CD4-positive, alpha-beta T cell (primary cell): ENCODE measurements at regions not wholly inside any gene's neighbourhood (a gene's known extent, or its start where the extent isn't known, plus 50 kb on each side); places are given as distances from the start of the nearest gene placed in this dataset.
"Not testable (repeated sequence)": the region's sequence is repeated elsewhere in the genome, so short reads cannot be mapped to it uniquely, and the experiment has no call there.

ENCODE experiments used
- ATAC-seq: fragments of 200-7000 bp; cut with Tn5 transposase; one replicate; pipeline ENCODE4 v1.10.0; 2022; ENCODE audit warnings: mild to moderate bottlenecking; ENCODE audit not compliant: poor library complexity
- CTCF ChIA-PET: fragments of 350-600 bp; sonication (Branson Sonifier 250); formaldehyde crosslinking; loops from one replicate; lab custom pipeline; 2021; ENCODE audit warnings: antibody characterized with exemption, inconsistent platforms; lab: Charles Lee
- POLR2A ChIA-PET: fragments of 350-600 bp; sonication (Branson Sonifier 250); formaldehyde crosslinking; loops from one replicate; lab custom pipeline; 2021; ENCODE audit warnings: antibody characterized with exemption, inconsistent platforms; lab: Charles Lee
- DNase-seq, 14 experiments: peaks; one replicate each; pipeline ENCODE4 v3.0.0-alpha.2; 2013 to 2020; ENCODE audit warnings: mixed read lengths in 2 of 14
- H3K27ac ChIP-seq, 2 donors: one replicate each; pipeline versions ENCODE4 v1.5.1 to v1.7.0; 2013; ENCODE audit warnings: low read length in 2 of 2, low read depth in 1 of 2, mild to moderate bottlenecking in 1 of 2
- H3K27me3 ChIP-seq, 2 experiments: 1 replicate in 1 of 2; 2 replicates in 1 of 2; pipeline versions ENCODE4 v1.6.1 to v1.7.0; 2013; ENCODE audit warnings: low read length in 2 of 2, control low read depth in 1 of 2, mild to moderate bottlenecking in 1 of 2, moderate library complexity in 1 of 2; ENCODE audit not compliant: insufficient read depth in 2 of 2, control insufficient read depth in 1 of 2
- H3K36me3 ChIP-seq: one replicate; pipeline ENCODE4 v1.6.1; 2013; ENCODE audit warnings: low read length, control low read depth; ENCODE audit not compliant: insufficient read depth
- H3K4me1 ChIP-seq: one replicate; pipeline ENCODE4 v1.6.1; 2013; ENCODE audit warnings: low read length, control low read depth; ENCODE audit not compliant: insufficient read depth
- H3K4me3 ChIP-seq: one replicate; pipeline ENCODE4 v1.5.1; 2013; ENCODE audit warnings: mild to moderate bottlenecking, low read length, moderate library complexity
- H3K9me3 ChIP-seq, 2 experiments: 1 replicate in 1 of 2; 2 replicates in 1 of 2; pipeline versions ENCODE4 v1.6.1 to v1.7.0; 2013; ENCODE audit warnings: low read length in 2 of 2, mild to moderate bottlenecking in 2 of 2, control low read depth in 1 of 2, moderate library complexity in 1 of 2; ENCODE audit not compliant: control insufficient read depth in 1 of 2, insufficient read depth in 1 of 2
- H3K27ac Mint-ChIP-seq: one replicate; pipeline ENCODE4 v1.8.0; 2020; ENCODE audit warnings: mixed read lengths
- H3K27me3 Mint-ChIP-seq: one replicate; pipeline ENCODE4 v1.8.0; 2021; ENCODE audit warnings: mixed read lengths
- H3K36me3 Mint-ChIP-seq: one replicate; pipeline ENCODE4 v1.8.0; 2021; ENCODE audit warnings: low read depth, mixed read lengths
- H3K4me1 Mint-ChIP-seq: one replicate; pipeline ENCODE4 v1.8.0; 2021; ENCODE audit warnings: low read depth, mixed read lengths
- H3K4me3 Mint-ChIP-seq: one replicate; pipeline ENCODE4 v1.8.0; 2020; ENCODE audit warnings: mild to moderate bottlenecking, mixed read lengths
- H3K9me3 Mint-ChIP-seq: one replicate; pipeline ENCODE4 v1.8.0; 2020; ENCODE audit warnings: mixed read lengths
- CTCF ChIP-seq: fragments of 200-600 bp; IDR thresholded peaks from one replicate; pipeline ENCODE4 v1.8.0; 2022; ENCODE audit warnings: antibody characterized with exemption, mild to moderate bottlenecking
- intact Hi-C, 2 experiments: fragments of 100-400 bp; cut with DNase I in 1 of 2; cut with micrococcal nuclease in 1 of 2; formaldehyde crosslinking; loops; one replicate each; pipeline versions ENCODE4 v1.15.1 to v1.9.0; 2023 to 2025; cut with DNase I, micrococcal nuclease

GRCh38 chr6:99143108-99143861 lies 195.5 kb upstream of the FBXL4 start:
- H3K27me3 Mint-ChIP-seq: peaks cover 27% of the 10 kb centered on the region
- H3K4me1 ChIP-seq: no peaks in the 10 kb centered on the region
- H3K27ac Mint-ChIP-seq: no peak overlapping the region
- no peak for TF ChIP-seq CTCF
- H3K27me3 ChIP-seq: no peaks in the 10 kb centered on the region
- no peaks in the 10 kb centered on the region for H3K9me3 Mint-ChIP-seq
- intact Hi-C loops: no loop called here
- no peaks in the 10 kb centered on the region for H3K4me1 Mint-ChIP-seq
- CTCF ChIA-PET: no interaction called here
- no peak overlapping the region for H3K27ac ChIP-seq
- no peaks in the 10 kb centered on the region for H3K36me3 ChIP-seq
- no peaks in the 10 kb centered on the region for H3K36me3 Mint-ChIP-seq
- DNase-seq (no peak), ATAC-seq (no peak)
- POLR2A ChIA-PET: no interaction called here
- H3K4me3 Mint-ChIP-seq: no peak overlapping the region
- peaks cover 0 to 8% of the 10 kb centered on the region in 2 experiments for H3K9me3 ChIP-seq
- no peak overlapping the region for H3K4me3 ChIP-seq

DNA sequence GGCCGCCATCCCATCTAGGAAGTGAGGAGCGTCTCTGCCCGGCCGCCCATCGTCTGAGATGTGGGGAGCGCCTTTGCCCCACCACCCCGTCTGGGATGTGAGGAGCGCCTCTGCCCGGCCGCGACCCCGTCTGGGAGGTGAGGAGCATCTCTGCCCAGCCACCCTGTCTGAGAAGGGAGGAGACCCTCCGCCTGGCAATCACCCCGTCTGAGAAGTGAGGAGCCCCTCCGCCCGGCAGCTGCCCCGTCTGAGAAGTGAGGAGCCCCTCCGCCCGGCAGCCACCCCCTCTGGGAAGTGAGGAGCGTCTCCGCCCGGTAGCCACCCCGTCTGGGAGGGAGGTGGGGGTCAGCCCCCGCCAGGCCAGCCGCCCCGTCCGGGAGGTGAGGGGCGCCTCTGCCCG lies 194.2 kb upstream of the FBXL4 start:
- ATAC-seq, H3K27me3 ChIP-seq, H3K4me1 Mint-ChIP-seq, H3K4me1 ChIP-seq, H3K36me3 ChIP-seq, DNase-seq, CTCF ChIA-PET, H3K9me3 ChIP-seq, H3K4me3 Mint-ChIP-seq, POLR2A ChIA-PET, intact Hi-C loops, H3K36me3 Mint-ChIP-seq, H3K27ac Mint-ChIP-seq, H3K4me3 ChIP-seq, H3K9me3 Mint-ChIP-seq, H3K27ac ChIP-seq: not testable (repeated sequence)
- H3K27me3 Mint-ChIP-seq: peaks cover 38% of the 10 kb centered on the region

DNA sequence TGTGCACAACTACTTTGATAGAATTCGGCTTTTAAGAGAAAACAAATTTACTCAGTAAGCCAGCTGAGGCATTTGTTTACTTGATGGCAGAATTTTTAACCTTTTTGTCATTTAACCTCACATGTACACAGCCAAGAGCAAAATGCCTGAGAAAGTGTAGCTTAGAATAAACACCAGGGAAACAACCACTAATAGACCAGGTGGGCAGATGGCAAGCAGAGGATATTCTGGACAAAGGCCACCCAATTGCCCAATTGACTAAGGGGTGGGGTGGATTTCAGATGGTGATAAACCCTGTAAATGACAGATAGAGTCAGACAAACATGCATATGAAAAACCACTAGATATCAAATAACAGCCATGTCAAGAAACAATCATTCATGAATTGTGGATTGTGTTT lies 190.7 kb upstream of the FBXL4 start:
- ATAC-seq: no peak
- H3K4me3 Mint-ChIP-seq: no peak overlapping the region
- H3K27me3 Mint-ChIP-seq: peaks cover 16% of the 10 kb centered on the region
- no peak overlapping the region for H3K27ac Mint-ChIP-seq
- Histone ChIP-seq H3K4me3 (no peak overlapping the region), H3K9me3 (peaks cover 0 to 8% of the 10 kb centered on the region in 2 experiments), H3K36me3 (no peaks in the 10 kb centered on the region), H3K27me3 (no peaks in the 10 kb centered on the region), H3K4me1 (no peaks in the 10 kb centered on the region), H3K27ac (no peak overlapping the region)
- no peaks in the 10 kb centered on the region for H3K36me3 Mint-ChIP-seq
- intact Hi-C loops: no loop called here
- DNase-seq: no peak
- no peaks in the 10 kb centered on the region for H3K4me1 Mint-ChIP-seq
- ChIA-PET CTCF (interaction anchor here (1.0 kb wide), 1 partner anchor 19 kb away, joined by 3 read pairs; no protein-coding TSS in a partner anchor), POLR2A (no interaction called here)
- no peaks in the 10 kb centered on the region for H3K9me3 Mint-ChIP-seq
- TF ChIP-seq CTCF: no peak

GRCh38 chr6:99137314-99137713 lies 189.6 kb upstream of the FBXL4 start:
- no peak for TF ChIP-seq CTCF
- H3K4me1 Mint-ChIP-seq: no peaks in the 10 kb centered on the region
- Histone ChIP-seq H3K4me3 (no peak overlapping the region), H3K27ac (no peak overlapping the region), H3K4me1 (no peaks in the 10 kb centered on the region), H3K36me3 (no peaks in the 10 kb centered on the region), H3K9me3 (peaks cover 0 to 8% of the 10 kb centered on the region in 2 experiments), H3K27me3 (no peaks in the 10 kb centered on the region)
- H3K4me3 Mint-ChIP-seq: no peak overlapping the region
- intact Hi-C loops: no loop called here
- ChIA-PET CTCF (no interaction called here), POLR2A (no interaction called here)
- no peak overlapping the region for H3K27ac Mint-ChIP-seq
- H3K9me3 Mint-ChIP-seq: no peaks in the 10 kb centered on the region
- DNase-seq (no peak), ATAC-seq (no peak)
- H3K27me3 Mint-ChIP-seq: peaks cover 16% of the 10 kb centered on the region
- no peaks in the 10 kb centered on the region for H3K36me3 Mint-ChIP-seq
